ENCODE measurements at regions not wholly inside any gene's neighbourhood (a gene's known extent, or its start where the extent isn't known, plus 50 kb on each side); places are given as distances from the start of the nearest gene placed in this dataset.
"Not testable (repeated sequence)": the region's sequence is repeated elsewhere in the genome, so short reads cannot be mapped to it uniquely, and the experiment has no call there.

GRCh38 chr4:66872661-66873060 is 672.6 kb downstream of the CENPC start:
- DNase-seq (ENCODE audit: low read depth in 4 of 4, low spot score in 3 of 4) = no peak

GRCh38 chr4:66863481-66863880 is 681.8 kb downstream of the CENPC start:
- no peak for DNase-seq (ENCODE audit: low read depth in 4 of 4, low spot score in 3 of 4)

GRCh38 chr4:66855956-66856355 is 689.3 kb downstream of the CENPC start:
- no peak for DNase-seq (ENCODE audit: low read depth in 4 of 4, low spot score in 3 of 4)

- DNase-seq (ENCODE audit: low read depth in 4 of 4, low spot score in 3 of 4) = no peak
Measured at GRCh38 chr4:66853845-66854244, 691.5 kb downstream of the CENPC start.

GRCh38 chr4:66852843-66853242 is 692.5 kb downstream of the CENPC start:
- no peak for DNase-seq (ENCODE audit: low read depth in 4 of 4, low spot score in 3 of 4)

- DNase-seq (ENCODE audit: low read depth in 4 of 4, low spot score in 3 of 4) = no peak
Measured at GRCh38 chr4:66849596-66849995, 695.7 kb downstream of the CENPC start.

GRCh38 chr4:66842724-66843088 is 702.6 kb downstream of the CENPC start:
- no peak for DNase-seq (ENCODE audit: low read depth in 4 of 4, low spot score in 3 of 4)

GRCh38 chr4:66842026-66842723 is 703.1 kb downstream of the CENPC start:
- no peak for DNase-seq (ENCODE audit: low read depth in 4 of 4, low spot score in 3 of 4)

- DNase-seq (ENCODE audit: low read depth in 4 of 4, low spot score in 3 of 4) = no peak
Measured at GRCh38 chr4:66840178-66840577, 705.1 kb downstream of the CENPC start.

- DNase-seq (ENCODE audit: low read depth in 4 of 4, low spot score in 3 of 4) = peak in 3 of 4 donors; percentile 13 to 39 (median 13)
Measured at GRCh38 chr4:66837279-66837922, 707.9 kb downstream of the CENPC start.

GRCh38 chr4:66829310-66829709 is 716.0 kb downstream of the CENPC start:
- DNase-seq (ENCODE audit: low read depth in 4 of 4, low spot score in 3 of 4) = no peak

- DNase-seq (ENCODE audit: low read depth in 4 of 4, low spot score in 3 of 4) = no peak
Measured at GRCh38 chr4:66820681-66821080, 724.6 kb downstream of the CENPC start.

- DNase-seq (ENCODE audit: low read depth in 4 of 4, low spot score in 3 of 4) = no peak
Measured at GRCh38 chr4:66814277-66814676, 731.0 kb downstream of the CENPC start.

- no peak for DNase-seq (ENCODE audit: low read depth in 4 of 4, low spot score in 3 of 4)
Measured at GRCh38 chr4:66805582-66805981, 739.7 kb downstream of the CENPC start.

GRCh38 chr4:66804979-66805378 is 740.3 kb downstream of the CENPC start:
- no peak for DNase-seq (ENCODE audit: low read depth in 4 of 4, low spot score in 3 of 4)

GRCh38 chr4:66797608-66798007 is 747.7 kb downstream of the CENPC start:
- DNase-seq (ENCODE audit: low read depth in 4 of 4, low spot score in 3 of 4) = no peak

GRCh38 chr4:66795724-66796123 is 749.6 kb downstream of the CENPC start:
- no peak for DNase-seq (ENCODE audit: low read depth in 4 of 4, low spot score in 3 of 4)

- DNase-seq (ENCODE audit: low read depth in 4 of 4, low spot score in 3 of 4) = no peak
Measured at GRCh38 chr4:66794390-66795034, 750.8 kb downstream of the CENPC start.

GRCh38 chr4:66791686-66792085 is 753.6 kb downstream of the CENPC start:
- no peak for DNase-seq (ENCODE audit: low read depth in 4 of 4, low spot score in 3 of 4)

GRCh38 chr4:66785479-66785878 is 759.8 kb downstream of the CENPC start:
- no peak for DNase-seq (ENCODE audit: low read depth in 4 of 4, low spot score in 3 of 4)

- DNase-seq (ENCODE audit: low read depth in 4 of 4, low spot score in 3 of 4) = not testable (repeated sequence)
Measured at GRCh38 chr4:66782751-66783150, 762.6 kb downstream of the CENPC start.

- DNase-seq (ENCODE audit: low read depth in 4 of 4, low spot score in 3 of 4) = no peak
Measured at GRCh38 chr4:66777097-66777496, 768.2 kb downstream of the CENPC start.

Data from right renal pelvis (tissue), 4 donors.